ENCODE measurements at regions not wholly inside any gene's neighbourhood (a gene's known extent, or its start where the extent isn't known, plus 50 kb on each side); places are given as distances from the start of the nearest gene placed in this dataset.

DNA sequence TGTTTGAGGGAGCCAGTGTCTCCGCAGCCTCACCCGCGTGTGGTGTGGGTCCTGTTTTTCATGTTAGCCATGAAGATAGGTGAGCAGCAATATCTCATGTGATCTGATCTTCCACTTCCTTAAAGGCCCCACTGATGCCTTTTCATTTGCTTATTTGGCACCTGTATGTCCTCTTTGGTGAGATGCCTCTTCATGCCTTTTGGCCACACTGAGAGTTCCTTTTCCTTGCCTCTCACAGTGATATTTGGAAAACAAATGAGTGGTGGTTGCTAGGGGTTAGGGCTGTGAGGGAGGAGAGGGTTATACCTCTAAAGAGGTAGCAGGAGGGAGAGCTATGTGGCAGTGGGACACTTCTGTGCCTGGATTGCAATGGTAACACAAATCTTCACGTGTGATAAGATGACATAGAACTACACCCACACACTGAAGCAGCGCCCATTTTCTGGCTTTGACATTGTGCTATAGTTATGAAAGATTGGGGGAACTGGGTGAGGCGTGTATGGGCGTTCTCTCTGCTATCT is 90.4 kb upstream of the TNS3 start:
- no peak overlapping the region for H3K4me3 ChIP-seq
- TF ChIP-seq POLR2A (IDR thresholded peaks at IDR 0.05) = no peak
- TF ChIP-seq, protein P1, sequence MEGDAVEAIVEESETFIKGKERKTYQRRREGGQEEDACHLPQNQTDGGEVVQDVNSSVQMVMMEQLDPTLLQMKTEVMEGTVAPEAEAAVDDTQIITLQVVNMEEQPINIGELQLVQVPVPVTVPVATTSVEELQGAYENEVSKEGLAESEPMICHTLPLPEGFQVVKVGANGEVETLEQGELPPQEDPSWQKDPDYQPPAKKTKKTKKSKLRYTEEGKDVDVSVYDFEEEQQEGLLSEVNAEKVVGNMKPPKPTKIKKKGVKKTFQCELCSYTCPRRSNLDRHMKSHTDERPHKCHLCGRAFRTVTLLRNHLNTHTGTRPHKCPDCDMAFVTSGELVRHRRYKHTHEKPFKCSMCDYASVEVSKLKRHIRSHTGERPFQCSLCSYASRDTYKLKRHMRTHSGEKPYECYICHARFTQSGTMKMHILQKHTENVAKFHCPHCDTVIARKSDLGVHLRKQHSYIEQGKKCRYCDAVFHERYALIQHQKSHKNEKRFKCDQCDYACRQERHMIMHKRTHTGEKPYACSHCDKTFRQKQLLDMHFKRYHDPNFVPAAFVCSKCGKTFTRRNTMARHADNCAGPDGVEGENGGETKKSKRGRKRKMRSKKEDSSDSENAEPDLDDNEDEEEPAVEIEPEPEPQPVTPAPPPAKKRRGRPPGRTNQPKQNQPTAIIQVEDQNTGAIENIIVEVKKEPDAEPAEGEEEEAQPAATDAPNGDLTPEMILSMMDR (IDR thresholded peaks at IDR 0.05) = no peak
- DNase-seq = no peak
- H3K36me3 ChIP-seq = no peaks in the 10 kb centered on the region
- no peak overlapping the region for H3K27ac ChIP-seq
- WGBS (ENCODE audit: insufficient coverage, low coverage, low lambda C conversion rate, missing lambda C conversion rate) = 49% methylated on average over 7 of the region's 7 CpGs
- no peaks in the 10 kb centered on the region for H3K9me3 ChIP-seq
- intact Hi-C loops (cut with DNase I) = no loop called here
- no peaks in the 10 kb centered on the region for H3K27me3 ChIP-seq
- ATAC-seq = no peak
- H3K4me1 ChIP-seq = no peaks in the 10 kb centered on the region

DNA sequence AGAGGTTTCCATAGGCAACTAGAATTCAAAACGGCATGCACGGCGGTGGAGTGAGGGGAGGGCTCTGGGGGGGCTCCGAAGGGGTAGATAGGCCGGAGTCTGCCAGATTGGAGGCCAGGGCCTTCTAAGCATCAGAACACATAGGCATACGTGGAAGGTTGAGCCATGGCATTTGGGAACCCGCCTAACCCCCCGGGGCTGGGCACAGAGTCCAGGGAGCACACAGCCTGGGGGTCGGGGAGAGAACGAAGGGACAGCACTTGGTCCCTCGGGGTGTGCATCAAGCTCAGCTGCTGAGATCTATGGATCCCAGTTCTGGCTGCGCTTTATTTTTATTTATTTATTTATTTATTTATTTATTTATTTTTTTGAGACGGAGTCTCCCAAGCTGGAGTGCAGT is 89.4 kb upstream of the TNS3 start:
- 91% methylated on average over 7 of the region's 13 CpGs for WGBS (ENCODE audit: insufficient coverage, low coverage, low lambda C conversion rate, missing lambda C conversion rate)
- Histone ChIP-seq H3K9me3 (no peaks in the 10 kb centered on the region), H3K4me1 (no peaks in the 10 kb centered on the region), H3K36me3 (no peaks in the 10 kb centered on the region), H3K4me3 (no peak overlapping the region), H3K27ac (no peak overlapping the region), H3K27me3 (no peaks in the 10 kb centered on the region)
- no peak for DNase-seq
- intact Hi-C loops (cut with DNase I) = no loop called here
- ATAC-seq = no peak
- TF ChIP-seq, protein P1 (IDR thresholded peaks at IDR 0.05) = no peak
- TF ChIP-seq POLR2A (IDR thresholded peaks at IDR 0.05) = no peak

DNA sequence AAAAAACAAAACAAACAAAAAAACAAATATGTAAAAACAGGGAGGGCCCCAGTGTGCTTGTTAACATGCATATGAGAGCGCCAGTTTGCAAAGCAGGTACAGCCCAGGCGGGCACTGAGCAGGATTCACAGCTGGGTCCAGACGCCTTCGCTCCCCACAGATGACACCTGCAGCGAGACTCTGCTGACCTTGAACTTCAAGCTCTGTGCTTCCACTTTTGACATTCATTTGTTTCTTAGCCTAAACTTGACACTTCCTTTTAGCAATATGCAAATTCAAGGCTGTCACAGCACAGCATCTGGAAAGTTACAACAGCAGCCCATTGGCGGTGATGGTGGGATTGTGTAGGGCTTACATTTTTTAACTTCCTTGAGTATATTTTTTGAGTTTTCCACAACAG is 88.8 kb upstream of the TNS3 start:
- WGBS (ENCODE audit: insufficient coverage, low coverage, low lambda C conversion rate, missing lambda C conversion rate) = 74% methylated on average over 6 of the region's 6 CpGs
- peak in 2 of 4 donors; percentile 19 to 35 for ATAC-seq
- no peak for DNase-seq
- TF ChIP-seq, protein P1 (IDR thresholded peaks at IDR 0.05) = no peak
- no peak for TF ChIP-seq POLR2A (IDR thresholded peaks at IDR 0.05)
- Histone ChIP-seq H3K36me3 (no peaks in the 10 kb centered on the region), H3K9me3 (no peaks in the 10 kb centered on the region), H3K27ac (no peak overlapping the region), H3K4me3 (no peak overlapping the region), H3K4me1 (no peaks in the 10 kb centered on the region), H3K27me3 (no peaks in the 10 kb centered on the region)
- intact Hi-C loops (cut with DNase I) = no loop called here

DNA sequence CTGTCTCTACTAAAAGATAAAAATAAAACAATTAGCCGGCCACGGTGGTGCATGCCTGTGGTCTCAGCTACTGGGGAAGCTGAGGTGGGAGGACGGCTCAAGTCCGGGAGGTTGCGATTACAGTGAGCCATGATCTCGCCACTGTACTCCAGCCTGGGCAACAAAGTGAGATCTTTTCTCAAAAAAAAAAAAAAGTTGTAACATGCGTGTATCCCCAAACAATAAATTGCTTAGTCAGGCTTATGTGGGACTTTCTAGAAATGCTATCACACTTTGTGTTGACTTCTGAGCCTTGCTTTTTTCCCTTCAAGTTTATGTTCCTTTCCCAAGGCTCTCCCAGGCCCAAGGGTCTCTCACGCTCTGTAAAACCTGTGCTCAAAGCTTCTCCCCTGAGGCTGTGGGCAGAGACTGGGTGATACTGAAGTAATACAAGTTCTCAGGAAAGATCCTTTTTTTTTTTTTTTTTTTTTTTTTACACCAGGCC is 88.0 kb upstream of the TNS3 start:
- intact Hi-C loops (cut with DNase I) = no loop called here
- no peaks in the 10 kb centered on the region for H3K4me1 ChIP-seq
- no peak for TF ChIP-seq POLR2A (IDR thresholded peaks at IDR 0.05)
- TF ChIP-seq, protein P1 (IDR thresholded peaks at IDR 0.05) = no peak
- H3K36me3 ChIP-seq = no peaks in the 10 kb centered on the region
- peak in 1 of 4 donors; percentile 11 for ATAC-seq
- H3K9me3 ChIP-seq = no peaks in the 10 kb centered on the region
- no peak overlapping the region for H3K4me3 ChIP-seq
- DNase-seq = no peak
- H3K27ac ChIP-seq = peak overlapping the region in 2 of 3 donors; percentile 36 to 81
- WGBS (ENCODE audit: insufficient coverage, low coverage, low lambda C conversion rate, missing lambda C conversion rate) = 83% methylated on average over 7 of the region's 8 CpGs
- no peaks in the 10 kb centered on the region for H3K27me3 ChIP-seq
